ENCODE measurements at regions not wholly inside any gene's neighbourhood (a gene's known extent, or its start where the extent isn't known, plus 50 kb on each side); places are given as distances from the start of the nearest gene placed in this dataset.

DNA sequence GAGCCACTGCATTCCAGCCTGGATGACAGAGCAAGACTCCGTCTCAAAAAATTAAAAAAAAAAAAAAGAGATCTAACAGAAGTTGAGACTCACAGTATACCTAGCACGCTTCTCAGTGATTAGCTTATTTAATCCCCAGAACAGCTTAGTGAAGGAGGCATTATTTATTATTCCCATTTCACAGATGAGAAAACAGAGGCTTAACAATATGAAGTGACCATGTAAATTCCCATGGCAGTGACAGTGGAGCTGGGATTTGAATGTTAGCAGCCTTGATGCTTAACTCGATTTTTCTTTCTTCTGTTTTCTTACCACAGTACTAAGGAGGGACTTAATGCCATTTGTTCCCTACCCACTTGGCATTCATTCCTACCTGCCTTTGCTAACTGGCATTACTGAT is 89.9 kb upstream of the ZNF217 start:
- no peak for TF ChIP-seq CTBP1 (IDR thresholded peaks at IDR 0.05; ENCODE audit: borderline replicate concordance)
- no peak for TF ChIP-seq HDGF (IDR thresholded peaks at IDR 0.05; ENCODE audit: borderline replicate concordance)
- TF ChIP-seq ARNT (IDR thresholded peaks at IDR 0.05) = no peak
- TF ChIP-seq ELF4 (IDR thresholded peaks at IDR 0.05) = no peak
- TF ChIP-seq FOXM1 (IDR thresholded peaks at IDR 0.05; ENCODE audit: borderline replicate concordance) = no peak
- TF ChIP-seq SP1 (IDR thresholded peaks at IDR 0.05) = no peak
- no peak for TF ChIP-seq FOXK2 (IDR thresholded peaks at IDR 0.05)
- no peak for TF ChIP-seq TARDBP (IDR thresholded peaks at IDR 0.05)
- TF ChIP-seq BHLHE40 (IDR thresholded peaks at IDR 0.05; ENCODE audit: borderline replicate concordance) = no peak
- TF ChIP-seq LEF1 (IDR thresholded peaks at IDR 0.05; ENCODE audit: borderline replicate concordance) = no peak
- TF ChIP-seq NFRKB (IDR thresholded peaks at IDR 0.05) = no peak
